Endodermal cell (in vitro differentiated cells): ENCODE measurements at regions not wholly inside any gene's neighbourhood (a gene's known extent, or its start where the extent isn't known, plus 50 kb on each side); places are given as distances from the start of the nearest gene placed in this dataset.

ENCODE experiments used
- DNase-seq: peaks from one replicate; pipeline ENCODE4 v3.0.0-alpha.2; 2017
- H3K27ac ChIP-seq: 2 replicates; pipeline ENCODE4 v1.5.1; 2013; ENCODE audit warnings: mild to moderate bottlenecking, low read depth, low read length, moderate library complexity
- H3K27me3 ChIP-seq: 2 replicates; pipeline ENCODE4 v1.6.1; 2013; ENCODE audit warnings: mild to moderate bottlenecking, low read length, moderate library complexity; ENCODE audit not compliant: insufficient read depth, control insufficient read depth, poor library complexity, severe bottlenecking
- H3K36me3 ChIP-seq: 2 replicates; pipeline ENCODE4 v1.7.0; 2013; ENCODE audit warnings: mild to moderate bottlenecking, low read length, moderate library complexity; ENCODE audit not compliant: control insufficient read depth, insufficient read depth
- H3K4me1 ChIP-seq: one replicate; pipeline ENCODE4 v1.7.0; 2013; ENCODE audit warnings: low read length; ENCODE audit not compliant: control insufficient read depth, insufficient read depth
- H3K4me3 ChIP-seq: 2 replicates; pipeline ENCODE4 v1.5.1; 2013; ENCODE audit warnings: mild to moderate bottlenecking, low read length, moderate library complexity
- H3K9ac ChIP-seq: 2 replicates; pipeline ENCODE4 v1.6.1; 2013; ENCODE audit warnings: mild to moderate bottlenecking, low read length, moderate library complexity; ENCODE audit not compliant: poor library complexity, severe bottlenecking; ENCODE audit errors: extremely low read depth
- H3K9me3 ChIP-seq: 2 replicates; pipeline ENCODE4 v1.6.1; 2013; ENCODE audit warnings: mild to moderate bottlenecking, low read length, moderate library complexity; ENCODE audit not compliant: control insufficient read depth
- H3K27ac Mint-ChIP-seq: 2 replicates; pipeline ENCODE4 v1.8.0; 2020; ENCODE audit warnings: mixed read lengths
- H3K27me3 Mint-ChIP-seq: 2 replicates; pipeline ENCODE4 v1.8.0; 2021; ENCODE audit warnings: mild to moderate bottlenecking, mixed read lengths; ENCODE audit not compliant: insufficient read depth
- H3K36me3 Mint-ChIP-seq: 2 replicates; pipeline ENCODE4 v1.8.0; 2020; ENCODE audit warnings: low read depth, mixed read lengths
- H3K4me1 Mint-ChIP-seq: 2 replicates; pipeline ENCODE4 v1.8.0; 2020; ENCODE audit warnings: mixed read lengths
- H3K4me3 Mint-ChIP-seq: 2 replicates; pipeline ENCODE4 v1.8.0; 2020; ENCODE audit warnings: mild to moderate bottlenecking, moderate library complexity, mixed read lengths
- H3K9me3 Mint-ChIP-seq: 2 replicates; pipeline ENCODE4 v1.8.0; 2020; ENCODE audit warnings: mild to moderate bottlenecking, mixed read lengths
- CTCF ChIP-seq: fragments of 200-600 bp; sonication (generic); conservative IDR thresholded peaks from 2 replicates; pipeline ENCODE4 v1.5.0; 2021; ENCODE audit warnings: antibody characterized with exemption, mild to moderate bottlenecking
- WGBS, 2 experiments: methylation state at CpG; one replicate each; pipeline versions ENCODE4 v1.1.5 to v1.1.7; 2013; ENCODE audit warnings: missing lambda C conversion rate in 2 of 2, mixed read lengths in 1 of 2; ENCODE audit not compliant: insufficient coverage in 1 of 2, insufficient read length in 1 of 2; 5-methylcytosine and 5-hydroxymethylcytosine counted together

GRCh38 chr5:87030699-87031098, 237.0 kb upstream of the RASA1 start:
- no peaks in the 10 kb centered on the region for H3K27me3 ChIP-seq
- peak; percentile 60 for DNase-seq
- TF ChIP-seq CTCF, result no peak
- H3K4me1 ChIP-seq, result peaks cover 19% of the 10 kb centered on the region
- Mint-ChIP-seq H3K4me1 (peaks cover 15% of the 10 kb centered on the region), H3K27ac (no peak overlapping the region), H3K9me3 (peaks cover 11% of the 10 kb centered on the region), H3K36me3 (no peaks in the 10 kb centered on the region), H3K27me3 (no peaks in the 10 kb centered on the region), H3K4me3 (no peak overlapping the region)
- 87 to 91% methylated on average over 5 to 7 of the region's 7 CpGs for WGBS, 2 experiments
- H3K27ac ChIP-seq, result no peak overlapping the region
- H3K9me3 ChIP-seq, result no peaks in the 10 kb centered on the region
- H3K4me3 ChIP-seq, result peak overlapping the region; percentile 25
- H3K9ac ChIP-seq, result no peak overlapping the region
- H3K36me3 ChIP-seq, result no peaks in the 10 kb centered on the region

- Histone ChIP-seq H3K4me3 (no peak overlapping the region), H3K36me3 (no peaks in the 10 kb centered on the region), H3K27me3 (no peaks in the 10 kb centered on the region), H3K9me3 (no peaks in the 10 kb centered on the region), H3K9ac (no peak overlapping the region), H3K27ac (no peak overlapping the region), H3K4me1 (peaks cover 19% of the 10 kb centered on the region)
- H3K27me3 Mint-ChIP-seq, result no peaks in the 10 kb centered on the region
- H3K36me3 Mint-ChIP-seq, result no peaks in the 10 kb centered on the region
- 95% methylated on average over 2 of the region's 2 CpGs; no CpG with 5 or more reads in 1 of the 2 experiments for WGBS, 2 experiments
- TF ChIP-seq CTCF, result no peak
- no peak overlapping the region for H3K4me3 Mint-ChIP-seq
- no peak for DNase-seq
- H3K27ac Mint-ChIP-seq, result no peak overlapping the region
- peaks cover 27% of the 10 kb centered on the region for H3K9me3 Mint-ChIP-seq
- H3K4me1 Mint-ChIP-seq, result peaks cover 15% of the 10 kb centered on the region
Observed at GRCh38 chr5:87034557-87034956, 233.1 kb upstream of the RASA1 start.

- Mint-ChIP-seq H3K36me3 (no peaks in the 10 kb centered on the region), H3K27ac (no peak overlapping the region), H3K4me1 (no peaks in the 10 kb centered on the region), H3K4me3 (no peak overlapping the region), H3K9me3 (peaks cover 16% of the 10 kb centered on the region), H3K27me3 (no peaks in the 10 kb centered on the region)
- Histone ChIP-seq H3K9ac (no peak overlapping the region), H3K27me3 (no peaks in the 10 kb centered on the region), H3K4me1 (no peaks in the 10 kb centered on the region), H3K4me3 (no peak overlapping the region), H3K27ac (no peak overlapping the region), H3K9me3 (peaks cover under 1% of the 10 kb centered on the region), H3K36me3 (no peaks in the 10 kb centered on the region)
- 90 to 93% methylated on average over 7 of the region's 7 CpGs for WGBS, 2 experiments
- no peak for DNase-seq
- no peak for TF ChIP-seq CTCF
Observed at GRCh38 chr5:87042554-87042953, 225.1 kb upstream of the RASA1 start.
